RWPE2 (cell line): ENCODE measurements at regions not wholly inside any gene's neighbourhood (a gene's known extent, or its start where the extent isn't known, plus 50 kb on each side); places are given as distances from the start of the nearest gene placed in this dataset.
"Not testable (repeated sequence)": the region's sequence is repeated elsewhere in the genome, so short reads cannot be mapped to it uniquely, and the experiment has no call there.

Source experiments
- ATAC-seq: fragments of 200-7000 bp; cut with Tn5 transposase; 3 replicates; pipeline ENCODE4 v1.9.1; 2021; ENCODE audit warnings: low read depth
- DNase-seq: peaks from one replicate; pipeline ENCODE4 v3.0.0-alpha.2; 2020; ENCODE audit warnings: low spot score
- H3K27ac ChIP-seq: fragments of 450-650 bp; 2 replicates; pipeline ENCODE4 v1.5.1; 2017; ENCODE audit warnings: mild to moderate bottlenecking; ENCODE audit not compliant: poor library complexity, severe bottlenecking
- H3K27me3 ChIP-seq: fragments of 250-450 bp; sonication (Bioruptor Pico); 2 replicates; pipeline ENCODE4 v1.5.1; 2021; ENCODE audit warnings: mild to moderate bottlenecking, moderate library complexity; ENCODE audit not compliant: insufficient read depth, poor library complexity, severe bottlenecking
- H3K36me3 ChIP-seq: fragments of 250-450 bp; sonication (Bioruptor Pico); 2 replicates; pipeline ENCODE4 v1.5.1; 2020; ENCODE audit warnings: low read depth, mild to moderate bottlenecking, moderate library complexity
- H3K4me1 ChIP-seq: fragments of 250-450 bp; sonication (Bioruptor Pico); 2 replicates; pipeline ENCODE4 v1.5.1; 2021; ENCODE audit warnings: mild to moderate bottlenecking, moderate library complexity; ENCODE audit not compliant: insufficient read depth, poor library complexity, severe bottlenecking
- H3K4me3 ChIP-seq: fragments of 250-450 bp; sonication (Bioruptor Pico); 2 replicates; pipeline ENCODE4 v1.5.1; 2021; ENCODE audit warnings: mild to moderate bottlenecking, moderate library complexity; ENCODE audit not compliant: severe bottlenecking
- H3K9me3 ChIP-seq: fragments of 250-450 bp; sonication (Bioruptor Pico); 2 replicates; pipeline ENCODE4 v1.5.1; 2021; ENCODE audit warnings: mild to moderate bottlenecking, moderate library complexity; ENCODE audit not compliant: severe bottlenecking
- CTCF ChIP-seq: fragments of 450-650 bp; IDR thresholded peaks from one replicate; pipeline ENCODE4 v1.5.1; 2017; ENCODE audit warnings: mild to moderate bottlenecking, moderate library complexity; ENCODE audit not compliant: poor library complexity, severe bottlenecking

- H3K4me1 ChIP-seq = no peaks in the 10 kb centered on the region
- H3K27ac ChIP-seq = no peak overlapping the region
- no peak for TF ChIP-seq CTCF
- no peaks in the 10 kb centered on the region for H3K9me3 ChIP-seq
- ATAC-seq (no peak), DNase-seq (no peak)
- H3K36me3 ChIP-seq = no peaks in the 10 kb centered on the region
- H3K4me3 ChIP-seq = no peak overlapping the region
- no peaks in the 10 kb centered on the region for H3K27me3 ChIP-seq
These were observed 161.1 kb downstream of the PHF8 start for GRCh38 chrX:53883196-53883595.

DNA sequence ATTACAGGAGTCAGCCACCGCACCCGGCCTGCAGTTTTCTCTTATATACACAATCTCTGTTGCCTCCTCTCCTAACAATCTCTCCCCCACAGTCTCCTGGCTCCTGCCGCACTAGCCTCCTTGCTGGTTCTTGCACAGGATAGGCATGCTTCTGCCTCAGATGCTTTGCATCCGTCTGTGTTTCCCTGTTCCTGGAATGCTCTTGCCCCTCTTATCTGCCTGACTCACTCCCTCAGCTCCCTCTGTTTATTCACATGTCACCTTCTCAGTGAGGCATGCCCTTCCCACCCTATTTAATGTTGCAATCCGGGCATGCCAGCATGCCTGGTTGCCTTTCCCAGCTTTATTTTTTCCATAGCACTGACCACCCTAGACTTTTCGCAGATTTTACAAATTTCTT lies 161.9 kb downstream of the PHF8 start:
- H3K27me3 ChIP-seq = no peaks in the 10 kb centered on the region
- H3K9me3 ChIP-seq = no peaks in the 10 kb centered on the region
- ATAC-seq = peak; percentile 70
- no peak for TF ChIP-seq CTCF
- DNase-seq = no peak
- no peak overlapping the region for H3K27ac ChIP-seq
- no peak overlapping the region for H3K4me3 ChIP-seq
- H3K4me1 ChIP-seq = no peaks in the 10 kb centered on the region
- H3K36me3 ChIP-seq = no peaks in the 10 kb centered on the region

DNA sequence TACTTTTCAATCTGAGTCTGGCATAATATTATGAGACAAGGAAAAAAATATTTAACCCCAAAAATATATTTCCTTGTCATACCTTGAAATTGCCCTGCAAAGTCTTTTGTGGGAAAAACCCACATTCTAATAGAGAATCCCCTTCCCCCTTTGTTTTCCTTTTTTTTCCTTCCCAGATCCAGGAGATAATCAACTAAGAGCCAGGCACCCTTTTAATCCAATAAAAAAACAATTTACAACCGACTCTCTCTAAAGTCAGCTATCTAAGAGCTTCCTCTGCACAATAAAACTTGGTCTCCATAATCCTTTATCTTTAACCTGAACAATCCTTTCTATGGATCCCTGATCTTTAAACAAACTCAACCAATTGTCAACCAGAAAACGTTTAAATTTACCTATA lies 163.5 kb downstream of the PHF8 start:
- H3K27me3 ChIP-seq, ATAC-seq, H3K9me3 ChIP-seq, H3K27ac ChIP-seq, H3K4me3 ChIP-seq, H3K4me1 ChIP-seq, H3K36me3 ChIP-seq, DNase-seq: not testable (repeated sequence)

GRCh38 chrX:53859890-53860289 lies 173.4 kb upstream of the HUWE1 start:
- no peaks in the 10 kb centered on the region for H3K27me3 ChIP-seq
- H3K4me3 ChIP-seq = no peak overlapping the region
- ATAC-seq = no peak
- DNase-seq = no peak
- no peaks in the 10 kb centered on the region for H3K36me3 ChIP-seq
- no peak for TF ChIP-seq CTCF
- H3K4me1 ChIP-seq = no peaks in the 10 kb centered on the region
- no peaks in the 10 kb centered on the region for H3K9me3 ChIP-seq
- H3K27ac ChIP-seq = no peak overlapping the region

DNA sequence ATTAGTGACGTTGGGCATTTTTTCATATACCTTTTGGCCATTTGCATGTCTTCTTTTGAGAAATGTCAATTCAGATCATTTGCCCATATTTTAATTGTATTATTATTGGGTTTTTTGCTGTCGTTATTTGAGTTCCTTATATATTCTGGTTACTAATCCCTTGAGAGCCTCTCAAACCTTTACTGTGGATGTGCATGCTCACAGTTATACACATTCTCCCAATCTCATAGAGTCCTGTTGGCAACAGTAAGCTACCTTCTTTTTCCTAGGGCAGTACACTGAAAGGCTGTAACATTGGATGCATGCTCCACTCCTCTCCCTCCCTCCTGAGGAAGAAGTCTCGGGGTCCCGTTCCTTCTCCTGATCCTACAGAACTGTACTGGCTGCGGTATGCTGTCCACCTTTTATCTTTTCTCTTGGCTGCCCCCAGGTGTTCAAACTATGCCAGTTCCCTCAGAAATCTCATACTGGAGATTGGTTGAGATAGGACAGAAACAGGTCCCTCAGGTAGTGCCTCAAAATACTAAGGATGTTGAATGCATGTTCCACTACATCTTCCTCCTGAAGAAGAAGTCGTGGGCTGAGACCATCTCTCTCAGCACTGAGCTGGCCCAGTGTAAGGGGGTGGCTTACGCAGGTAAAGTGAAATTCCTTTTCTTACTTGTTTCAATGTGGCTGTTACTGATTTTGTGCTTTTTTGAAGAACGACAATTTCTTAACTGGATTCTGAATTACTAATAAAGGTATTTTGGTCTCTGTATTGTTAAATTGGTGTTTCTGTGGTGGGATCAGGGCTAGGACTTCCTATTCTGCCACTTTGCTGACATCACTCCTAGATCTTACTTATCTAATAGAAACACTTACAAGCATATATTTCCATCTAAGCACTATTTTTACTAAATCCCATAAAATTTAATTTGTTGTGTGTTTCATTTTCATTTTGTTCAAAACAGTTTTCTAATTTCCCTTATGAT lies 145.4 kb upstream of the HUWE1 start:
- no peaks in the 10 kb centered on the region for H3K36me3 ChIP-seq
- ATAC-seq (peak; percentile 76), DNase-seq (no peak)
- no peaks in the 10 kb centered on the region for H3K9me3 ChIP-seq
- no peaks in the 10 kb centered on the region for H3K4me1 ChIP-seq
- no peak overlapping the region for H3K4me3 ChIP-seq
- no peaks in the 10 kb centered on the region for H3K27me3 ChIP-seq
- TF ChIP-seq CTCF = peak; percentile 60
- H3K27ac ChIP-seq = no peak overlapping the region
